ENCODE measurements at regions not wholly inside any gene's neighbourhood (a gene's known extent, or its start where the extent isn't known, plus 50 kb on each side); places are given as distances from the start of the nearest gene placed in this dataset.

DNA sequence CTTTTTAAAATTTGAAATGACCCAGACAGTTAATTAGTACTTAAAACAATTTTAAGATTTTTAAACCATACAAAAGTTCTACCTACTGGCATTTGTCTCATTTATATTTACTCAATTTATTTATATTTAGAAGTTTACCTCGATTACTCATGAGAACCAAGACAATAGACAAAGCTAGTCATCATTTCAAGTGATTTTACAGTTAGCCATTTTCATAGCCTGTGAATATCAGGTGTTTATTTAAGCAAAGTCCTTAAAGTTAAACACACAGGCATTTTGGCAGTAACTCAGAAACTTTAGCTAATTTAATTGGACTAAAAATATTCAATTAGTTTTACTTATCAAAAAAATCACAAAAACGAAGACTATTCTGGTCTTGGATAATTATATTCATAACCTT, 101.6 kb upstream of the KIF2B start:
- no peaks in the 10 kb centered on the region for H4K20me1 ChIP-seq (ENCODE audit: insufficient read depth)
- CTCF ChIA-PET, result interaction anchor here (1.1 kb wide), 1 partner anchor 12 kb away, joined by 3 read pairs; no protein-coding TSS in a partner anchor
- H3K9me3 ChIP-seq, result no peaks in the 10 kb centered on the region
- 18% methylated on average over 2 of the region's 2 CpGs for WGBS (ENCODE audit: low lambda C conversion rate)
- peaks cover 25% of the 10 kb centered on the region for H3F3A ChIP-seq (replicated peaks; ENCODE audit: insufficient read depth)
- POLR2A ChIA-PET, result no interaction called here
- 0 out of 2 replicates have a peak overlapping the region, but pooled peaks have one; percentile 2 for H2AFZ ChIP-seq (ENCODE audit: low read depth)
- no peaks in the 10 kb centered on the region for H3K36me3 ChIP-seq (replicated peaks in 1 of 2; ENCODE audit: control insufficient read depth in 1 of 2, insufficient read depth in 2 of 2, low read length in 1 of 2)
- no peak overlapping the region for H3K4me3 ChIP-seq (ENCODE audit: low read depth in 2 of 2, low read length in 1 of 2)
- peak overlapping the region in 1 of 2 experiments; percentile 85; a peak in 2 of 4 replicates for H3K27ac ChIP-seq (ENCODE audit: low read depth in 2 of 2, low read length in 1 of 2)
- no peak for DNase-seq
- H3K79me2 ChIP-seq (ENCODE audit: insufficient read depth), result no peaks in the 10 kb centered on the region
- no peaks in the 10 kb centered on the region for H3K9me2 ChIP-seq
- H3K27me3 ChIP-seq (ENCODE audit: insufficient read depth), result no peaks in the 10 kb centered on the region
- TF ChIP-seq, protein P1, sequence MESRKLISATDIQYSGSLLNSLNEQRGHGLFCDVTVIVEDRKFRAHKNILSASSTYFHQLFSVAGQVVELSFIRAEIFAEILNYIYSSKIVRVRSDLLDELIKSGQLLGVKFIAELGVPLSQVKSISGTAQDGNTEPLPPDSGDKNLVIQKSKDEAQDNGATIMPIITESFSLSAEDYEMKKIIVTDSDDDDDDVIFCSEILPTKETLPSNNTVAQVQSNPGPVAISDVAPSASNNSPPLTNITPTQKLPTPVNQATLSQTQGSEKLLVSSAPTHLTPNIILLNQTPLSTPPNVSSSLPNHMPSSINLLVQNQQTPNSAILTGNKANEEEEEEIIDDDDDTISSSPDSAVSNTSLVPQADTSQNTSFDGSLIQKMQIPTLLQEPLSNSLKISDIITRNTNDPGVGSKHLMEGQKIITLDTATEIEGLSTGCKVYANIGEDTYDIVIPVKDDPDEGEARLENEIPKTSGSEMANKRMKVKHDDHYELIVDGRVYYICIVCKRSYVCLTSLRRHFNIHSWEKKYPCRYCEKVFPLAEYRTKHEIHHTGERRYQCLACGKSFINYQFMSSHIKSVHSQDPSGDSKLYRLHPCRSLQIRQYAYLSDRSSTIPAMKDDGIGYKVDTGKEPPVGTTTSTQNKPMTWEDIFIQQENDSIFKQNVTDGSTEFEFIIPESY (IDR thresholded peaks at IDR 0.05; ENCODE audit: borderline replicate concordance, low read depth), result no peak
- TF ChIP-seq JUND (IDR thresholded peaks at IDR 0.05) (no peak), EZH2phosphoT487 (IDR thresholded peaks at IDR 0.05; ENCODE audit: borderline replicate concordance, low read depth) (no peak), NFIC (IDR thresholded peaks at IDR 0.05; ENCODE audit: borderline replicate concordance) (no peak), YY1 (IDR thresholded peaks at IDR 0.05; ENCODE audit: low read depth) (no peak), RAD21 (IDR thresholded peaks at IDR 0.05; ENCODE audit: low read length) (no peak), POLR2AphosphoS5 (IDR thresholded peaks at IDR 0.05; ENCODE audit: low read depth, low read length) (no peak), GATA2 (CRISPR knock-in tag; IDR thresholded peaks at IDR 0.05) (no peak), TCF12 (IDR thresholded peaks at IDR 0.05) (no peak), EP300 (IDR thresholded peaks at IDR 0.05; ENCODE audit: borderline replicate concordance in 1 of 2, low read depth in 1 of 2, low read length in 1 of 2) (no peak), FOXM1 (IDR thresholded peaks at IDR 0.05; ENCODE audit: low read depth) (no peak), GABPA (IDR thresholded peaks at IDR 0.05; ENCODE audit: low read depth) (no peak), MXI1 (IDR thresholded peaks at IDR 0.05; ENCODE audit: low read depth, low read length) (no peak), FOSL2 (IDR thresholded peaks at IDR 0.05; ENCODE audit: borderline replicate concordance, low read depth) (no peak), FOXJ3 (CRISPR knock-in tag; IDR thresholded peaks at IDR 0.05) (no peak), SIN3A (IDR thresholded peaks at IDR 0.05; ENCODE audit: borderline replicate concordance, low read depth, low read length) (no peak), RFX5 (IDR thresholded peaks at IDR 0.05; ENCODE audit: low read length) (no peak)
- TF ChIP-seq, protein P2, sequence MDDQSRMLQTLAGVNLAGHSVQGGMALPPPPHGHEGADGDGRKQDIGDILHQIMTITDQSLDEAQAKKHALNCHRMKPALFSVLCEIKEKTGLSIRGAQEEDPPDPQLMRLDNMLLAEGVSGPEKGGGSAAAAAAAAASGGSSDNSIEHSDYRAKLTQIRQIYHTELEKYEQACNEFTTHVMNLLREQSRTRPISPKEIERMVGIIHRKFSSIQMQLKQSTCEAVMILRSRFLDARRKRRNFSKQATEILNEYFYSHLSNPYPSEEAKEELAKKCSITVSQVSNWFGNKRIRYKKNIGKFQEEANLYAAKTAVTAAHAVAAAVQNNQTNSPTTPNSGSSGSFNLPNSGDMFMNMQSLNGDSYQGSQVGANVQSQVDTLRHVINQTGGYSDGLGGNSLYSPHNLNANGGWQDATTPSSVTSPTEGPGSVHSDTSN (IDR thresholded peaks at IDR 0.05), result no peak
- TF ChIP-seq, protein P3, sequence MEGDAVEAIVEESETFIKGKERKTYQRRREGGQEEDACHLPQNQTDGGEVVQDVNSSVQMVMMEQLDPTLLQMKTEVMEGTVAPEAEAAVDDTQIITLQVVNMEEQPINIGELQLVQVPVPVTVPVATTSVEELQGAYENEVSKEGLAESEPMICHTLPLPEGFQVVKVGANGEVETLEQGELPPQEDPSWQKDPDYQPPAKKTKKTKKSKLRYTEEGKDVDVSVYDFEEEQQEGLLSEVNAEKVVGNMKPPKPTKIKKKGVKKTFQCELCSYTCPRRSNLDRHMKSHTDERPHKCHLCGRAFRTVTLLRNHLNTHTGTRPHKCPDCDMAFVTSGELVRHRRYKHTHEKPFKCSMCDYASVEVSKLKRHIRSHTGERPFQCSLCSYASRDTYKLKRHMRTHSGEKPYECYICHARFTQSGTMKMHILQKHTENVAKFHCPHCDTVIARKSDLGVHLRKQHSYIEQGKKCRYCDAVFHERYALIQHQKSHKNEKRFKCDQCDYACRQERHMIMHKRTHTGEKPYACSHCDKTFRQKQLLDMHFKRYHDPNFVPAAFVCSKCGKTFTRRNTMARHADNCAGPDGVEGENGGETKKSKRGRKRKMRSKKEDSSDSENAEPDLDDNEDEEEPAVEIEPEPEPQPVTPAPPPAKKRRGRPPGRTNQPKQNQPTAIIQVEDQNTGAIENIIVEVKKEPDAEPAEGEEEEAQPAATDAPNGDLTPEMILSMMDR (IDR thresholded peaks at IDR 0.05), result no peak
- TF ChIP-seq, protein P4, sequence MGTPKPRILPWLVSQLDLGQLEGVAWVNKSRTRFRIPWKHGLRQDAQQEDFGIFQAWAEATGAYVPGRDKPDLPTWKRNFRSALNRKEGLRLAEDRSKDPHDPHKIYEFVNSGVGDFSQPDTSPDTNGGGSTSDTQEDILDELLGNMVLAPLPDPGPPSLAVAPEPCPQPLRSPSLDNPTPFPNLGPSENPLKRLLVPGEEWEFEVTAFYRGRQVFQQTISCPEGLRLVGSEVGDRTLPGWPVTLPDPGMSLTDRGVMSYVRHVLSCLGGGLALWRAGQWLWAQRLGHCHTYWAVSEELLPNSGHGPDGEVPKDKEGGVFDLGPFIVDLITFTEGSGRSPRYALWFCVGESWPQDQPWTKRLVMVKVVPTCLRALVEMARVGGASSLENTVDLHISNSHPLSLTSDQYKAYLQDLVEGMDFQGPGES (IDR thresholded peaks at IDR 0.05; ENCODE audit: low read depth, low read length), result no peak
- H3K4me1 ChIP-seq (ENCODE audit: control insufficient read depth in 1 of 2, insufficient read depth in 2 of 2, low read depth in 1 of 2, low read length in 1 of 2), result peaks cover 4 to 5% of the 10 kb centered on the region in 2 experiments; a peak in 3 of 4 replicates
- no peak overlapping the region for H3K4me2 ChIP-seq
- H3K9ac ChIP-seq, result no peak overlapping the region
